Activated CD4-positive, CD25-positive, alpha-beta regulatory T cell (primary cell): ENCODE measurements at regions not wholly inside any gene's neighbourhood (a gene's known extent, or its start where the extent isn't known, plus 50 kb on each side); places are given as distances from the start of the nearest gene placed in this dataset.
"Not testable (repeated sequence)": the region's sequence is repeated elsewhere in the genome, so short reads cannot be mapped to it uniquely, and the experiment has no call there.

Source experiments
- DNase-seq, 4 experiments: peaks; one replicate each; lab custom pipeline; 2025; lab: John Stamatoyannopoulos, UW

DNA sequence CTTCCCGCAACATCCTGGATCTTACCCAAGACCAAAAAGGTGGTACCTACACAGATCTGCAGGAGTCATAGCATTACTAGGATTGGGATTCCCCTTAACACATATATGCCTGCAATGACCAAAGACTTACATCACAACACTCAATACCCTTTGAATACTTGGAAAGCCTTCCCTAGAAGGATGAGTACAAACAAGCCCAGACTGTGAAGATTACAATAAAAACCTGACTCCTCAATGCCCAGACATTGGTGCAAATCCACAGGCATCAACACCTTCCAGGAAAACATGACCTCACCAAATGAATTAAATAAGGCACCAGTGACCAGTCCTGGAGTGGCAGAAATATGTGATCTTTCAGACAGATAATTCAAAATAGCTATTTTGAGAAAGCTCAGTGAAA is 326.8 kb downstream of the TBL1XR1 start:
- no peak for DNase-seq

DNA sequence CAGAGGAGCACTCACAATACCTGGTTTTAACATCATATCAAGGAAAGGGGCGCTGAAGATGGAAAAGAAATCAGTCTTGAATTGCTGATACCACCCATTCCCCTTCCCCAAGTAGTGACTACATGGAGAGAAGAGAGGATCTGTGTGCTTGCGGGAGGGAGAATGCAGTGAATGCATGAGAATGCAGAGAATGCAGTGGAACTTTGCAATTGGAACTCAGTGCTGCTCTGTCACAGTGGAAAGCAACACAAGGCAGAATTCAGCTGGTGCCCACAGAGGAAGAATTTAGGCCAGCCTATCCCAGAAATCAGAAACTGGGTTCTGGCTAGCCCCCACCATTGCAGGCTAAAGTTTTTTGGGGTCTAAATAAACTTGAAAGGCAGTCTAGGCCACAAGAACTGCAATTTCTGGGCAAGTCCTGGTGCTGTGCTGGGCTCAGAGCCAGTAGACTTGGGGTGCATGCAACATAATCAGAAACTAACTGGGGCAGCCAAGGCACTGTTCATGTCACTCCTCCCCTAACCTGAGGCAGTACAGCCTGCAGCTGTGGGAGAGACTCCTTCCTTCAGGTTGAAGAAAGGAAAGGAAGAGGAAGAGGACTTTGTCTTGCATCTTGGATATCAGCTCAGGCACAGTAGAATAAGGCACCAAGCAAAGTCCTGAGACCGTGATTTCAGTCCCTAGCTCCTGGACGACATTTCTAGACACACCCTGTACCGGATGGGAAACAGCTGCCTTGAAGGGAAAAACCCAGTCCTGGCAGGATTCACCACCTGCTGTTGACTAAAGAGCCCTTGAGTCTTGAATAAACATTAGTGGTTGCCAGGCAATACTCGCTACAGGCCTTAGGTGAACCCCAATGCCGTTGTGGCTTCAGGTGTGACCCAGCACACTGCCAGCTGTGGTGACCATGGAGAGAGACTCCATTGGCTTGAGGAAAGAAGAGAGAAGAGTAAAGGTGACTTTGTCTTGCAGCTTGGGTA is 329.3 kb downstream of the TBL1XR1 start:
- no peak for DNase-seq

DNA sequence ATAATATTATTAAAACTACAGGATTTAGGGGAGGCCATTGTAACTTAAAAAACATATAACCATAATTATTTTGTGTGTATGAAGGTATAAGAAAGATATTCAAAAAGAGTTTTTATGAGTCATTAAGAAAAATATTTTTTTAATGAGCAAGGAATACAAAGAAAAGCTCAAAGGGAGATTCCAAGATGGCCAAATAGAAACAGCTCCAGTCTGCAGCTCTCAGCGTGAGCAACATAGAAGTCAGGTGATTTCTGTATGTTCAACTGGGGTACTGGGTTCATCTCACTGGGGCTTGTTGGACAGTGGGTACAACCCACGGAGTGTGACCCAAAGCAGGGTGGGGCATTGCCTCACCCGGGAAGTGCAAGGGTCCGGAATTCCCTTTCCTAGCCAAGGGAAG is 336.1 kb downstream of the TBL1XR1 start:
- no peak for DNase-seq

GRCh38 chr3:176856721-176857120 is 340.6 kb downstream of the TBL1XR1 start:
- DNase-seq, result no peak

DNA sequence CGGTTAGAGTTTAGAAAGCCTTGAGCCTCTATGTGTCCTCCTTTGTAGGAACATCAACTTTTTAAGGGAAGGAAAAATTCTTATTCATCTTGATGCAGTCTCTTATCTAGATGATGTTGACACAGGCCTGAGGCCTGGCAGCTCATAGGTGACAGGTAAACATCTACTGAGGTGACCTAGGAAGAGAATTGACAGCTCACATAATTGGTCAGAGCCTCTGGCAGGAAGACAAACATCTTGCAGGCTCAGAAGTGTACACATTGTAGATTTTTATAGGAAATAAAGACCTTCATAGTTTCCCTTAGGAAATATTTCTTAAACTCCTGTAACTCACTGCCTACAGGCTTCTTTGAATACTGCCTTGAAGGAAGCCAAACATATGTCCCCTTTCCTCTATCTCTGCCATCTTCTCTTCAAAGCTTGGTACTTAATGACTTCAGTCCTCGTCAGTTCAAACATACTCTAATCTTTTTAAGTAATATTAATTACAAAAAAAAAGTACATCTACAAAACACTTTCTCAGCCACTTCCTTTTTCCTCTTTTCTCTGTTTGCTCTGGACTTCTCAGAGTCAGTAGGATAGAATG is 341.3 kb downstream of the TBL1XR1 start:
- DNase-seq, result no peak

GRCh38 chr3:176855213-176855612 is 342.1 kb downstream of the TBL1XR1 start:
- DNase-seq, result no peak

GRCh38 chr3:176850498-176850897 is 346.8 kb downstream of the TBL1XR1 start:
- no peak for DNase-seq

- no peak for DNase-seq
Measured at GRCh38 chr3:176848431-176849214, 348.7 kb downstream of the TBL1XR1 start.

GRCh38 chr3:176842914-176843313 is 354.4 kb downstream of the TBL1XR1 start:
- no peak for DNase-seq

GRCh38 chr3:176840641-176841286 is 356.5 kb downstream of the TBL1XR1 start:
- no peak for DNase-seq

DNA sequence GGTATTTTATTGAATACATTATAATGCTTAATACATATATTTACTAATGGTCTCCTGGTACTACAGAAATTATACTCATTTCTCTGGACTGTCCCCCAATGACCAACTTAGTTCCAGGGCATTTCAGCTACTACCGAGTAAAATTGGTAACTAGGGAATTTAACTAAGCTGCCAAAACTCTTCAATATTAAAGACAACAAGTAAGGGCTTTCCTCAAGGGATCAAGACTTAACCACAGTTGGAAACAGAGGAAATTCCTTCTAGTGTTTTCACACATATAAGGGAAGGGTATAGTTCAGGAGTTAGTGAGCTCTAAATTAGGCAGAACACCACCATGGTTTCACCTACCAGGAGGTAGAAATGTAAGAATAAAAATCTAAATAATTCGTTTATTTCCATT is 357.4 kb downstream of the TBL1XR1 start:
- DNase-seq, result no peak

- DNase-seq, result no peak
Measured at GRCh38 chr3:176839466-176839865, 357.8 kb downstream of the TBL1XR1 start.

- DNase-seq, result not testable (repeated sequence)
Measured at GRCh38 chr3:176827244-176827643, 370.0 kb downstream of the TBL1XR1 start.

DNA sequence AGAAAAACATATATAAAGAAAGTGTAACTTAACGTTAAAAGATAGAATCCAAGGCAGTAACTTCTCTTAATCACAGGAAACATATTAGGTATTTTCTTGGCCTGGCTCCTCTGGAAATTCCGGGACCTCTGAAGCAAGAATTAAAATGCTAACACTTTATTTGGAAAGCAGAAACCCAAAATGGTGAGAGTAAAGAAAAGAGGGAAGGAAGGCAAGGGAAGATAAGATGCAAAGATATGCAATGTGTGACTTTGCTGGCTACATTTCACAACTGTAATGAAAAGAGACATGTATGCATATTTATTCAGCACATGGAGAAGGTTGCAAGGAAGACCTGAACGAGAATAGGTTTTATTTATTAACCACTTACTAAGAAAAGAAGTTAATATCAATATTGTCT is 372.5 kb downstream of the TBL1XR1 start:
- DNase-seq, result no peak

DNA sequence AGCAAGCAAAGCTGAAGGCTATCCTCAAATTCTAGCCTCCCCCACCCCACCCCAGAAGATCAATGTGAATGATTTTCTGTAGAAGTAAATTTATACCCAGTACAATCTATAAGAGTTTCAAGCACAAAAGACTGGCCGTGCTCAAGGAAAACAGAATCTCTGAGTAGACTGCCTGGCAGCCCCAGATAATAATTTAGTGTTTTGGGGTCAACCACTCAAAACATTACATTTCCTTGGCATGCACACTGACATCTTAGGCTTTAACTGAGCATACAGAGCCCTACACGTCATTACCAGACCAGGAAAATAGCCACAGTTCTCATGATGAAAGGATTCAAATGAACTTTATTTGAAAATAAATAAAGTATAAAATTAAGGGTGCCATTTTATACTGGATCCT is 376.5 kb downstream of the TBL1XR1 start:
- no peak for DNase-seq

- DNase-seq, result no peak
Measured at GRCh38 chr3:176816937-176817336, 380.3 kb downstream of the TBL1XR1 start.

- DNase-seq, result no peak
Measured at GRCh38 chr3:176814285-176814684, 383.0 kb downstream of the TBL1XR1 start.

- DNase-seq, result no peak
Measured at GRCh38 chr3:176807938-176808337, 389.3 kb downstream of the TBL1XR1 start.

- no peak for DNase-seq
Measured at GRCh38 chr3:176799675-176800074, 397.6 kb downstream of the TBL1XR1 start.

GRCh38 chr3:176798680-176799079 is 398.6 kb downstream of the TBL1XR1 start:
- no peak for DNase-seq

GRCh38 chr3:176796371-176796770 is 400.9 kb downstream of the TBL1XR1 start:
- no peak for DNase-seq

GRCh38 chr3:176795891-176796290 is 401.4 kb downstream of the TBL1XR1 start:
- no peak for DNase-seq
